ENCODE measurements at regions not wholly inside any gene's neighbourhood (a gene's known extent, or its start where the extent isn't known, plus 50 kb on each side); places are given as distances from the start of the nearest gene placed in this dataset.

GRCh38 chr3:76652524-76652923 lies 387.4 kb upstream of the ROBO2 start:
- Histone ChIP-seq H3K27me3 (no peaks in the 10 kb centered on the region), H3K4me1 (no peaks in the 10 kb centered on the region), H3K4me3 (no peak overlapping the region), H3K9me3 (no peaks in the 10 kb centered on the region), H3K36me3 (no peaks in the 10 kb centered on the region), H3K27ac (no peak overlapping the region)
- TF ChIP-seq EP300 (IDR thresholded peaks at IDR 0.05) (no peak), CTCF (IDR thresholded peaks at IDR 0.05) (no peak), POLR2AphosphoS5 (IDR thresholded peaks at IDR 0.05) (no peak), POLR2A (IDR thresholded peaks at IDR 0.05) (no peak)
- WGBS, 2 donors = 73 to 82% methylated on average over 1 of the region's 1 CpG
- no peak for DNase-seq
- no peak for ATAC-seq (ENCODE audit: low FRiP score in 2 of 2)

GRCh38 chr3:76653640-76654251 lies 386.2 kb upstream of the ROBO2 start:
- Histone ChIP-seq H3K4me1 (no peaks in the 10 kb centered on the region), H3K36me3 (no peaks in the 10 kb centered on the region), H3K9me3 (no peaks in the 10 kb centered on the region), H3K27ac (no peak overlapping the region), H3K4me3 (no peak overlapping the region), H3K27me3 (no peaks in the 10 kb centered on the region)
- whole genome bisulfite sequencing, 2 donors = 89% methylated on average over 6 of the region's 6 CpGs
- ATAC-seq (ENCODE audit: low FRiP score in 2 of 2) (no peak), DNase-seq (no peak)
- TF ChIP-seq POLR2A (IDR thresholded peaks at IDR 0.05) (no peak), EP300 (IDR thresholded peaks at IDR 0.05) (no peak), CTCF (IDR thresholded peaks at IDR 0.05) (no peak), POLR2AphosphoS5 (IDR thresholded peaks at IDR 0.05) (no peak)

- TF ChIP-seq CTCF (IDR thresholded peaks at IDR 0.05) (no peak), POLR2AphosphoS5 (IDR thresholded peaks at IDR 0.05) (no peak), POLR2A (IDR thresholded peaks at IDR 0.05) (no peak), EP300 (IDR thresholded peaks at IDR 0.05) (no peak)
- ATAC-seq (ENCODE audit: low FRiP score in 2 of 2) (no peak), DNase-seq (no peak)
- Histone ChIP-seq H3K27ac (no peak overlapping the region), H3K4me3 (no peak overlapping the region), H3K4me1 (no peaks in the 10 kb centered on the region), H3K27me3 (no peaks in the 10 kb centered on the region), H3K9me3 (no peaks in the 10 kb centered on the region), H3K36me3 (no peaks in the 10 kb centered on the region)
- WGBS, 2 donors = 75 to 80% methylated on average over 4 of the region's 4 CpGs
Measured at GRCh38 chr3:76656531-76657070, 383.3 kb upstream of the ROBO2 start.

GRCh38 chr3:76657909-76658308 lies 382.0 kb upstream of the ROBO2 start:
- 92 to 98% methylated on average over 5 of the region's 5 CpGs for WGBS, 2 donors
- DNase-seq (no peak), ATAC-seq (ENCODE audit: low FRiP score in 2 of 2) (no peak)
- Histone ChIP-seq H3K27ac (no peak overlapping the region), H3K9me3 (no peaks in the 10 kb centered on the region), H3K4me1 (no peaks in the 10 kb centered on the region), H3K27me3 (no peaks in the 10 kb centered on the region), H3K4me3 (no peak overlapping the region), H3K36me3 (no peaks in the 10 kb centered on the region)
- TF ChIP-seq EP300 (IDR thresholded peaks at IDR 0.05) (no peak), POLR2A (IDR thresholded peaks at IDR 0.05) (no peak), POLR2AphosphoS5 (IDR thresholded peaks at IDR 0.05) (no peak), CTCF (IDR thresholded peaks at IDR 0.05) (no peak)
